ENCODE measurements at regions not wholly inside any gene's neighbourhood (a gene's known extent, or its start where the extent isn't known, plus 50 kb on each side); places are given as distances from the start of the nearest gene placed in this dataset.

DNA sequence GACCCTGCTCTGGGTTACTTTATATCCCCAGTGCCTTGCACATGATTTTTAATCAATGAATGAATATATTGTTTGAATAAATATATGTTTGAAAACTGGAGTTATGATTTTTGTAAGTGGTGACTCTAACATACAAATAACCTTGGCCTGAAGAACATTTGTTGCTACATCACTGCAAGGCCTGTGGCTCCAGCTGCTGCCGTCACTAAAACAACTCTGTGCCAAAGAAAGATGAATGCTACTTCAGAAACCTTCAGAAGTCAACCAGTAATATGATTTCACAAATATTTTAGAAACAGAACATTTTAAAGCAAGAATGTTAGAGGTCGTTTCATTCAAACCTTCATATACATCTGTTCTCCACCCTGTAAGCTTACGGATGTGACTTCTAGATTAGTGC lies 60.6 kb upstream of the SEC16B start:
- no peak for TF ChIP-seq CTCF (IDR thresholded peaks at IDR 0.05; ENCODE audit: borderline replicate concordance, extremely low read depth, low read length, poor library complexity, severe bottlenecking)
- no peak for TF ChIP-seq EZH2 (IDR thresholded peaks at IDR 0.05; ENCODE audit: borderline replicate concordance, low read depth, low read length, severe bottlenecking)

All from DND-41 (cell line).